ENCODE measurements at regions not wholly inside any gene's neighbourhood (a gene's known extent, or its start where the extent isn't known, plus 50 kb on each side); places are given as distances from the start of the nearest gene placed in this dataset.

- Histone ChIP-seq H3K4me3 (no peak overlapping the region), H3K27me3 (replicated peaks; ENCODE audit: insufficient read depth) (no peaks in the 10 kb centered on the region), H3K36me3 (no peaks in the 10 kb centered on the region), H3K4me1 (replicated peaks) (no peaks in the 10 kb centered on the region), H3K27ac (no peak overlapping the region), H3K9me3 (no peaks in the 10 kb centered on the region)
- DNase-seq (ENCODE audit: low spot score) = no peak
- TF ChIP-seq POLR2A (IDR thresholded peaks at IDR 0.05) = no peak
- TF ChIP-seq, protein P1, sequence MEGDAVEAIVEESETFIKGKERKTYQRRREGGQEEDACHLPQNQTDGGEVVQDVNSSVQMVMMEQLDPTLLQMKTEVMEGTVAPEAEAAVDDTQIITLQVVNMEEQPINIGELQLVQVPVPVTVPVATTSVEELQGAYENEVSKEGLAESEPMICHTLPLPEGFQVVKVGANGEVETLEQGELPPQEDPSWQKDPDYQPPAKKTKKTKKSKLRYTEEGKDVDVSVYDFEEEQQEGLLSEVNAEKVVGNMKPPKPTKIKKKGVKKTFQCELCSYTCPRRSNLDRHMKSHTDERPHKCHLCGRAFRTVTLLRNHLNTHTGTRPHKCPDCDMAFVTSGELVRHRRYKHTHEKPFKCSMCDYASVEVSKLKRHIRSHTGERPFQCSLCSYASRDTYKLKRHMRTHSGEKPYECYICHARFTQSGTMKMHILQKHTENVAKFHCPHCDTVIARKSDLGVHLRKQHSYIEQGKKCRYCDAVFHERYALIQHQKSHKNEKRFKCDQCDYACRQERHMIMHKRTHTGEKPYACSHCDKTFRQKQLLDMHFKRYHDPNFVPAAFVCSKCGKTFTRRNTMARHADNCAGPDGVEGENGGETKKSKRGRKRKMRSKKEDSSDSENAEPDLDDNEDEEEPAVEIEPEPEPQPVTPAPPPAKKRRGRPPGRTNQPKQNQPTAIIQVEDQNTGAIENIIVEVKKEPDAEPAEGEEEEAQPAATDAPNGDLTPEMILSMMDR (IDR thresholded peaks at IDR 0.05) = no peak
- TF ChIP-seq POLR2AphosphoS5 (IDR thresholded peaks at IDR 0.05) = no peak
- intact Hi-C loops (cut with DNase I) = no loop called here
- WGBS = 81% methylated on average over 3 of the region's 3 CpGs
Measured at GRCh38 chr4:95610061-95610569, 61.3 kb upstream of the UNC5C start.

DNA sequence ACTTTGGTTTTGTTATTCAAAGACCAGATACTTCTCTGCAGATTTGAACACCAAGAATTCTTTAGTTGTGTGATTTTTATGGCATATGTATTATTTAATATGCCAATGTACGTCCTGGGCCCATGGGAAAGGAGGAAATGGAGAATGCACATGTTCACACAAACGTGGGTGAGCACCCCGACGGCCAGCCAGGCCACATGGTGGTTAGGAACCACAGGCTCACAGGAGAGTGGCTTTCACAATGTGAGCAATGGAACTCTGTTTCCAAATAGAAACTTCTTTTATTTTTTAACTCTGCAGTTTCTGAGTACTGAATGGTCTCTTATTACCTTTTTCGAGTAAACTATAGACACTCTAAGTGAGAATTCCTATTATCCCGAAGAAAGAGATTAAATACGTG lies 58.0 kb upstream of the UNC5C start:
- WGBS = 90% methylated on average over 7 of the region's 7 CpGs
- H3K36me3 ChIP-seq = no peaks in the 10 kb centered on the region
- TF ChIP-seq, protein P1 (IDR thresholded peaks at IDR 0.05) = no peak
- TF ChIP-seq POLR2A (IDR thresholded peaks at IDR 0.05) = no peak
- TF ChIP-seq POLR2AphosphoS5 (IDR thresholded peaks at IDR 0.05) = no peak
- no peaks in the 10 kb centered on the region for H3K9me3 ChIP-seq
- no peak overlapping the region for H3K4me3 ChIP-seq
- intact Hi-C loops (cut with DNase I) = no loop called here
- no peaks in the 10 kb centered on the region for H3K27me3 ChIP-seq (replicated peaks; ENCODE audit: insufficient read depth)
- no peak overlapping the region for H3K27ac ChIP-seq
- H3K4me1 ChIP-seq (replicated peaks) = no peaks in the 10 kb centered on the region
- no peak for DNase-seq (ENCODE audit: low spot score)

- Histone ChIP-seq H3K27ac (no peak overlapping the region), H3K36me3 (no peaks in the 10 kb centered on the region), H3K4me3 (no peak overlapping the region), H3K9me3 (no peaks in the 10 kb centered on the region), H3K27me3 (replicated peaks; ENCODE audit: insufficient read depth) (no peaks in the 10 kb centered on the region), H3K4me1 (replicated peaks) (no peaks in the 10 kb centered on the region)
- 13% methylated on average over 4 of the region's 4 CpGs for WGBS
- intact Hi-C loops (cut with DNase I) = no loop called here
- TF ChIP-seq, protein P1 (IDR thresholded peaks at IDR 0.05) = no peak
- TF ChIP-seq POLR2AphosphoS5 (IDR thresholded peaks at IDR 0.05) (no peak), POLR2A (IDR thresholded peaks at IDR 0.05) (no peak)
- DNase-seq (ENCODE audit: low spot score) = no peak
Measured at GRCh38 chr4:95603393-95603792, 54.6 kb upstream of the UNC5C start.

GRCh38 chr4:95602872-95603271 lies 54.1 kb upstream of the UNC5C start:
- TF ChIP-seq POLR2AphosphoS5 (IDR thresholded peaks at IDR 0.05) (no peak), POLR2A (IDR thresholded peaks at IDR 0.05) (no peak)
- TF ChIP-seq, protein P1 (IDR thresholded peaks at IDR 0.05) = no peak
- whole genome bisulfite sequencing = 85% methylated on average over 3 of the region's 3 CpGs
- Histone ChIP-seq H3K27ac (no peak overlapping the region), H3K9me3 (no peaks in the 10 kb centered on the region), H3K4me1 (replicated peaks) (no peaks in the 10 kb centered on the region), H3K27me3 (replicated peaks; ENCODE audit: insufficient read depth) (no peaks in the 10 kb centered on the region), H3K4me3 (no peak overlapping the region), H3K36me3 (no peaks in the 10 kb centered on the region)
- no peak for DNase-seq (ENCODE audit: low spot score)
- intact Hi-C loops (cut with DNase I) = no loop called here

GRCh38 chr4:95601356-95601755 lies 52.6 kb upstream of the UNC5C start:
- DNase-seq (ENCODE audit: low spot score) = no peak
- Histone ChIP-seq H3K9me3 (no peaks in the 10 kb centered on the region), H3K27ac (no peak overlapping the region), H3K27me3 (replicated peaks; ENCODE audit: insufficient read depth) (no peaks in the 10 kb centered on the region), H3K4me3 (no peak overlapping the region), H3K4me1 (replicated peaks) (no peaks in the 10 kb centered on the region), H3K36me3 (no peaks in the 10 kb centered on the region)
- WGBS = 93% methylated on average over 4 of the region's 4 CpGs
- TF ChIP-seq POLR2AphosphoS5 (IDR thresholded peaks at IDR 0.05) (no peak), POLR2A (IDR thresholded peaks at IDR 0.05) (no peak)
- TF ChIP-seq, protein P1 (IDR thresholded peaks at IDR 0.05) = no peak
- intact Hi-C loops (cut with DNase I) = no loop called here
